CD8-positive, alpha-beta memory T cell (primary cell): ENCODE measurements at regions not wholly inside any gene's neighbourhood (a gene's known extent, or its start where the extent isn't known, plus 50 kb on each side); places are given as distances from the start of the nearest gene placed in this dataset.

Experiments used
- CTCF ChIA-PET: fragments of 350-600 bp; sonication (Branson Sonifier 250); formaldehyde crosslinking; loops from one replicate; lab custom pipeline; 2021; ENCODE audit warnings: antibody characterized with exemption; lab: Charles Lee
- POLR2A ChIA-PET: fragments of 350-600 bp; sonication (Branson Sonifier 250); formaldehyde crosslinking; loops from one replicate; lab custom pipeline; 2021; ENCODE audit warnings: antibody characterized with exemption; lab: Charles Lee
- DNase-seq, 5 donors: peaks; one replicate each; pipeline versions ENCODE4 v3.0.0 to v3.0.0-alpha.2; 2020 to 2022; ENCODE audit warnings: mixed read lengths in 1 of 5
- H3K27ac ChIP-seq: one replicate; pipeline ENCODE4 v1.7.0; 2013; ENCODE audit warnings: low read depth, mild to moderate bottlenecking, low read length, moderate library complexity
- H3K27me3 ChIP-seq: 2 replicates; pipeline ENCODE4 v1.7.0; 2013; ENCODE audit warnings: low read length, mild to moderate bottlenecking; ENCODE audit not compliant: insufficient read depth, poor library complexity, severe bottlenecking
- H3K36me3 ChIP-seq: 2 replicates; pipeline ENCODE4 v1.7.0; 2013; ENCODE audit warnings: mild to moderate bottlenecking, low read length, moderate library complexity; ENCODE audit not compliant: insufficient read depth
- H3K4me1 ChIP-seq: 2 replicates; pipeline ENCODE4 v1.7.0; 2013; ENCODE audit warnings: mild to moderate bottlenecking, low read length, moderate library complexity; ENCODE audit not compliant: insufficient read depth
- H3K4me3 ChIP-seq: 2 replicates; pipeline ENCODE4 v1.7.0; 2013; ENCODE audit warnings: mild to moderate bottlenecking, low read length
- H3K9me3 ChIP-seq: 2 replicates; pipeline ENCODE4 v1.7.0; 2013; ENCODE audit warnings: mild to moderate bottlenecking, low read length
- H3K27ac Mint-ChIP-seq, 8 donors: one replicate each; pipeline ENCODE4 v1.8.0; 2020 to 2021; ENCODE audit warnings: mixed read lengths in 8 of 8, mild to moderate bottlenecking in 6 of 8, inconsistent platforms in 3 of 8, moderate library complexity in 3 of 8
- H3K27me3 Mint-ChIP-seq, 2 donors: one replicate each; pipeline ENCODE4 v1.8.0; 2020 to 2021; ENCODE audit warnings: mixed read lengths in 2 of 2, mild to moderate bottlenecking in 1 of 2, moderate library complexity in 1 of 2
- H3K36me3 Mint-ChIP-seq, 3 donors: one replicate each; pipeline ENCODE4 v1.8.0; 2020 to 2021; ENCODE audit warnings: mixed read lengths in 3 of 3, inconsistent platforms in 1 of 3, mild to moderate bottlenecking in 1 of 3
- H3K4me1 Mint-ChIP-seq, 3 donors: one replicate each; pipeline ENCODE4 v1.8.0; 2020 to 2021; ENCODE audit warnings: mixed read lengths in 3 of 3, inconsistent platforms in 1 of 3, mild to moderate bottlenecking in 1 of 3
- H3K4me3 Mint-ChIP-seq, 7 donors: one replicate each; pipeline ENCODE4 v1.8.0; 2020 to 2021; ENCODE audit warnings: mixed read lengths in 7 of 7, mild to moderate bottlenecking in 6 of 7, moderate library complexity in 4 of 7, inconsistent platforms in 2 of 7
- H3K9me3 Mint-ChIP-seq, 5 donors: one replicate each; pipeline ENCODE4 v1.8.0; 2020 to 2022; ENCODE audit warnings: mixed read lengths in 5 of 5, mild to moderate bottlenecking in 3 of 5, moderate library complexity in 2 of 5, inconsistent platforms in 1 of 5

- no peak overlapping the region for H3K27ac Mint-ChIP-seq
- peaks cover 0 to 3% (median 0%) of the 10 kb centered on the region in 3 donors for H3K4me1 Mint-ChIP-seq
- Histone ChIP-seq H3K4me3 (no peak overlapping the region), H3K4me1 (no peaks in the 10 kb centered on the region), H3K36me3 (no peaks in the 10 kb centered on the region), H3K9me3 (no peaks in the 10 kb centered on the region), H3K27me3 (peaks cover 20% of the 10 kb centered on the region), H3K27ac (no peak overlapping the region)
- ChIA-PET CTCF (no interaction called here), POLR2A (no interaction called here)
- peaks cover 0 to under 1% (median 0%) of the 10 kb centered on the region in 5 donors for H3K9me3 Mint-ChIP-seq
- peaks cover 60 to 79% of the 10 kb centered on the region in 2 donors for H3K27me3 Mint-ChIP-seq
- H3K36me3 Mint-ChIP-seq: no peaks in the 10 kb centered on the region
- no peak for DNase-seq
- H3K4me3 Mint-ChIP-seq: peak overlapping the region in 1 of 7 donors; percentile 27
These were observed 93.3 kb upstream of the POU3F1 start for GRCh38 chr1:38139738-38140487.

GRCh38 chr1:38138498-38139233 is 92.1 kb upstream of the POU3F1 start:
- peaks cover 20% of the 10 kb centered on the region for H3K27me3 ChIP-seq
- H3K4me3 ChIP-seq: no peak overlapping the region

GRCh38 chr1:38137164-38137563 is 90.6 kb upstream of the POU3F1 start:
- H3K4me1 Mint-ChIP-seq: peaks cover 0 to 3% (median 0%) of the 10 kb centered on the region in 3 donors
- H3K27ac Mint-ChIP-seq: peak overlapping the region in 1 of 8 donors; percentile 54
- H3K9me3 Mint-ChIP-seq: no peaks in the 10 kb centered on the region
- no peaks in the 10 kb centered on the region for H3K36me3 Mint-ChIP-seq
- H3K27ac ChIP-seq: no peak overlapping the region
- H3K4me3 ChIP-seq: no peak overlapping the region
- no peak for DNase-seq
- ChIA-PET CTCF (no interaction called here), POLR2A (no interaction called here)
- H3K36me3 ChIP-seq: no peaks in the 10 kb centered on the region
- H3K4me3 Mint-ChIP-seq: no peak overlapping the region
- peaks cover 63 to 81% of the 10 kb centered on the region in 2 donors for H3K27me3 Mint-ChIP-seq
- peaks cover 27% of the 10 kb centered on the region for H3K27me3 ChIP-seq
- no peaks in the 10 kb centered on the region for H3K9me3 ChIP-seq
- H3K4me1 ChIP-seq: no peaks in the 10 kb centered on the region

More at GRCh38 chr1:38138498-38139233, 92.1 kb upstream of the POU3F1 start:
- no peak for DNase-seq
- Mint-ChIP-seq H3K27ac (no peak overlapping the region), H3K4me3 (no peak overlapping the region), H3K9me3 (no peaks in the 10 kb centered on the region), H3K4me1 (peaks cover 0 to 3% (median 0%) of the 10 kb centered on the region in 3 donors), H3K36me3 (no peaks in the 10 kb centered on the region), H3K27me3 (peaks cover 63 to 84% of the 10 kb centered on the region in 2 donors)
- ChIA-PET CTCF (no interaction called here), POLR2A (no interaction called here)
- Histone ChIP-seq H3K27ac (no peak overlapping the region), H3K36me3 (no peaks in the 10 kb centered on the region), H3K9me3 (no peaks in the 10 kb centered on the region), H3K4me1 (no peaks in the 10 kb centered on the region)

GRCh38 chr1:38135625-38136414 is 89.2 kb upstream of the POU3F1 start:
- POLR2A ChIA-PET: no interaction called here
- H3K27ac Mint-ChIP-seq: no peak overlapping the region
- H3K27me3 ChIP-seq: peaks cover 24% of the 10 kb centered on the region

GRCh38 chr1:38134294-38134755 is 87.7 kb upstream of the POU3F1 start:
- Histone ChIP-seq H3K27ac (no peak overlapping the region), H3K9me3 (no peaks in the 10 kb centered on the region), H3K36me3 (no peaks in the 10 kb centered on the region), H3K4me3 (no peak overlapping the region), H3K4me1 (no peaks in the 10 kb centered on the region), H3K27me3 (peaks cover 15% of the 10 kb centered on the region)
- Mint-ChIP-seq H3K4me1 (peaks cover 0 to 3% (median 2%) of the 10 kb centered on the region in 3 donors), H3K36me3 (no peaks in the 10 kb centered on the region), H3K27ac (no peak overlapping the region), H3K27me3 (peaks cover 56 to 76% of the 10 kb centered on the region in 2 donors), H3K4me3 (no peak overlapping the region), H3K9me3 (no peaks in the 10 kb centered on the region)
- CTCF ChIA-PET: interaction anchor here (0.9 kb wide), 1 partner anchor 454 kb away, joined by 4 read pairs; no protein-coding TSS in a partner anchor
- POLR2A ChIA-PET: no interaction called here
- no peak for DNase-seq

More at GRCh38 chr1:38135625-38136414, 89.2 kb upstream of the POU3F1 start:
- Histone ChIP-seq H3K36me3 (no peaks in the 10 kb centered on the region), H3K4me3 (no peak overlapping the region), H3K27ac (no peak overlapping the region), H3K4me1 (no peaks in the 10 kb centered on the region), H3K9me3 (no peaks in the 10 kb centered on the region)
- no peak for DNase-seq
- H3K36me3 Mint-ChIP-seq: no peaks in the 10 kb centered on the region
- CTCF ChIA-PET: no interaction called here
- H3K27me3 Mint-ChIP-seq: peaks cover 64 to 84% of the 10 kb centered on the region in 2 donors
- H3K9me3 Mint-ChIP-seq: no peaks in the 10 kb centered on the region
- no peak overlapping the region for H3K4me3 Mint-ChIP-seq
- H3K4me1 Mint-ChIP-seq: peaks cover 0 to 3% (median 2%) of the 10 kb centered on the region in 3 donors

- no peaks in the 10 kb centered on the region for H3K9me3 ChIP-seq
- H3K36me3 Mint-ChIP-seq: no peaks in the 10 kb centered on the region
- POLR2A ChIA-PET: no interaction called here
- H3K27me3 Mint-ChIP-seq: peaks cover 52 to 74% of the 10 kb centered on the region in 2 donors
- H3K4me3 ChIP-seq: no peak overlapping the region
- no peaks in the 10 kb centered on the region for H3K9me3 Mint-ChIP-seq
- peaks cover 0 to 3% (median 2%) of the 10 kb centered on the region in 3 donors for H3K4me1 Mint-ChIP-seq
- no peaks in the 10 kb centered on the region for H3K36me3 ChIP-seq
- peaks cover 15% of the 10 kb centered on the region for H3K27me3 ChIP-seq
- no peaks in the 10 kb centered on the region for H3K4me1 ChIP-seq
- CTCF ChIA-PET: interaction anchor here (0.9 kb wide), 1 partner anchor 455 kb away, joined by 4 read pairs; no protein-coding TSS in a partner anchor
- H3K27ac Mint-ChIP-seq: no peak overlapping the region
- no peak for DNase-seq
- no peak overlapping the region for H3K27ac ChIP-seq
- H3K4me3 Mint-ChIP-seq: no peak overlapping the region
These were observed 87.2 kb upstream of the POU3F1 start for GRCh38 chr1:38133756-38134155.

- CTCF ChIA-PET: no interaction called here
- Mint-ChIP-seq H3K36me3 (no peaks in the 10 kb centered on the region), H3K9me3 (no peaks in the 10 kb centered on the region), H3K4me1 (peaks cover 0 to 3% (median 2%) of the 10 kb centered on the region in 3 donors), H3K4me3 (no peak overlapping the region), H3K27ac (no peak overlapping the region), H3K27me3 (peaks cover 50 to 72% of the 10 kb centered on the region in 2 donors)
- no peaks in the 10 kb centered on the region for H3K4me1 ChIP-seq
- POLR2A ChIA-PET: no interaction called here
- DNase-seq: no peak
- H3K4me3 ChIP-seq: no peak overlapping the region
- no peaks in the 10 kb centered on the region for H3K9me3 ChIP-seq
- no peaks in the 10 kb centered on the region for H3K36me3 ChIP-seq
- no peak overlapping the region for H3K27ac ChIP-seq
- peaks cover 15% of the 10 kb centered on the region for H3K27me3 ChIP-seq
These were observed 86.7 kb upstream of the POU3F1 start for GRCh38 chr1:38133304-38133703.
